C4-2B (cell line): ENCODE measurements at regions not wholly inside any gene's neighbourhood (a gene's known extent, or its start where the extent isn't known, plus 50 kb on each side); places are given as distances from the start of the nearest gene placed in this dataset.

ENCODE experiments used
- H3K27ac ChIP-seq: fragments of 450-650 bp; 2 replicates; pipeline ENCODE4 v1.5.1; 2017
- CTCF ChIP-seq: fragments of 450-650 bp; conservative IDR thresholded peaks from 2 replicates; pipeline ENCODE4 v1.5.1; 2017; ENCODE audit warnings: mild to moderate bottlenecking
- ZFX ChIP-seq: fragments of 450-650 bp; IDR thresholded peaks from 2 replicates; pipeline ENCODE4 v1.6.1; 2017

GRCh38 chr6:138692058-138692977 lies 81.3 kb upstream of the CCDC28A start:
- TF ChIP-seq CTCF (peak; percentile 94), ZFX (peak; percentile 52)

GRCh38 chr6:138692978-138693909 lies 80.3 kb upstream of the CCDC28A start:
- peak overlapping the region; percentile 87 for H3K27ac ChIP-seq
- TF ChIP-seq CTCF (no peak; the same call in 1 of the 2 replicates), ZFX (0 out of 2 replicates have a peak, but pooled peaks have one; percentile 28)

More at GRCh38 chr6:138692058-138692977, 81.3 kb upstream of the CCDC28A start:
- peak overlapping the region; percentile 87 for H3K27ac ChIP-seq

GRCh38 chr6:138695193-138695592 lies 78.4 kb upstream of the CCDC28A start:
- TF ChIP-seq ZFX = no peak
- TF ChIP-seq CTCF = no peak
- H3K27ac ChIP-seq = no peak overlapping the region

- no peak overlapping the region for H3K27ac ChIP-seq
- no peak for TF ChIP-seq CTCF
- TF ChIP-seq ZFX = no peak
Measured at GRCh38 chr6:138714493-138714892, 59.1 kb upstream of the CCDC28A start.

- TF ChIP-seq CTCF = no peak
- no peak for TF ChIP-seq ZFX
Measured at GRCh38 chr6:138716013-138716412, 57.6 kb upstream of the CCDC28A start.

GRCh38 chr6:138716971-138717665 lies 56.5 kb upstream of the CCDC28A start:
- no peak overlapping the region for H3K27ac ChIP-seq
- TF ChIP-seq ZFX = no peak
- no peak for TF ChIP-seq CTCF

More at GRCh38 chr6:138716013-138716412, 57.6 kb upstream of the CCDC28A start:
- no peak overlapping the region for H3K27ac ChIP-seq
